HS-5 (cell line): ENCODE measurements at regions not wholly inside any gene's neighbourhood (a gene's known extent, or its start where the extent isn't known, plus 50 kb on each side); places are given as distances from the start of the nearest gene placed in this dataset.
"Not testable (repeated sequence)": the region's sequence is repeated elsewhere in the genome, so short reads cannot be mapped to it uniquely, and the experiment has no call there.

Experiments
- DNase-seq: peaks from one replicate; pipeline ENCODE4 v3.0.0-alpha.2; 2012; ENCODE audit warnings: low read depth

DNA sequence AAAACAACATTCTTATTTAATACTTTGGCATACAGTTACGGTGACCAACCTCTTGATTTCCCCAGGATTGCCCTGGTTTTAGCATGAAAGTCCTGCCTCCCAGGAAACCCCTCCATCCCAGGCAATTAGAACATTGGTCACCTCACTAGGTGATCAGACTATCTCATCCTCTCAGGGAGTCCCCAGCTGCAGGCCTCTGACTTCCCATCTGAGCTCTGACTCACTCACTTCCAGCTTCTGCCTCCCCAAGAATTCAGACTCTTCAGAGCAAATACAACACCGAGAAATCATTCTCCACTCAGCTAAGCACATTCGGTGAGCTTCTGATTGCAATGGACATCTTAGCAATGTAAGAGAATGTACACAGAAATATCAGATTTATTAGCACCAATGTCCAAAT lies 92.4 kb upstream of the HES1 start:
- peak; percentile 53 for DNase-seq

GRCh38 chr3:194045289-194045688 lies 90.7 kb upstream of the HES1 start:
- DNase-seq, result no peak

GRCh38 chr3:194045919-194046318 lies 90.0 kb upstream of the HES1 start:
- DNase-seq, result no peak

DNA sequence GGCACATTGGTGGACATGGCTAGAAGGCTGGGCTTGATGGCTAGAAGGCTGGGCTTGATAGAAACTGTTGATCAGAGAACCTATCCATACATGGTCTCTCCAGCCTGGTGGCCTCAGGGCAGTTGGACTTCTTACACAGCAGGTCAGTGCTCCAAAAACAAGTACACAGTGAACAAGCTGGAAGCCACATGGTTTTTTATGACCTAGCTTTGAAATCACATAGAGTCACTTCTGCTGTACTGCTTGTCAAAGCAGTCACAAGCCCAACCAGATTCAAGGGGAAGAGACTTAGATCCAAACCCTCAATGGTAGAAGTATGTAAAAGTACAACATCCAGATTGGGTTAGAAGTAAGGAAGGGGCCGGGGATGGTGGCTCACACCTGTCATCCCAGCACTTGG lies 89.4 kb upstream of the HES1 start:
- DNase-seq, result no peak

GRCh38 chr3:194046995-194047645 lies 88.8 kb upstream of the HES1 start:
- DNase-seq, result no peak

DNA sequence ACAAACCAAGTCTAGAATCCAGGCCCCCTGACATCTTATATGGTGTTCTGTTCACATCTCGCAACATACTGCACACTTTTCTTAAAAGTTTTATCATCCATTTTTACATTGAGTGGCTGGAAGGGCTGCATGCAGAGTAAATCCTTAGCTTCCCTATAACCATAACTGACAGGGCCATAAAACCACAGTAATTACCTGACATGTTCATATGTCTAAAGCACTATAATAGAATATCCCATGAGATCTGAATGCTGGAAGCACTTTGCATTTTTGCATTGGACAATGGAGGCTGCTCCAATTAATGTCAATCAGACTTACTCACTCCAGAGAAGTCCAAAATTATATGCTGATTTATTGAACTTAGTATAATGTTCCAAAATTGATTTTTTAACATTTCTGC lies 86.6 kb upstream of the HES1 start:
- DNase-seq, result no peak

- DNase-seq, result no peak
Observed at GRCh38 chr3:194050782-194051320, 85.1 kb upstream of the HES1 start.

DNA sequence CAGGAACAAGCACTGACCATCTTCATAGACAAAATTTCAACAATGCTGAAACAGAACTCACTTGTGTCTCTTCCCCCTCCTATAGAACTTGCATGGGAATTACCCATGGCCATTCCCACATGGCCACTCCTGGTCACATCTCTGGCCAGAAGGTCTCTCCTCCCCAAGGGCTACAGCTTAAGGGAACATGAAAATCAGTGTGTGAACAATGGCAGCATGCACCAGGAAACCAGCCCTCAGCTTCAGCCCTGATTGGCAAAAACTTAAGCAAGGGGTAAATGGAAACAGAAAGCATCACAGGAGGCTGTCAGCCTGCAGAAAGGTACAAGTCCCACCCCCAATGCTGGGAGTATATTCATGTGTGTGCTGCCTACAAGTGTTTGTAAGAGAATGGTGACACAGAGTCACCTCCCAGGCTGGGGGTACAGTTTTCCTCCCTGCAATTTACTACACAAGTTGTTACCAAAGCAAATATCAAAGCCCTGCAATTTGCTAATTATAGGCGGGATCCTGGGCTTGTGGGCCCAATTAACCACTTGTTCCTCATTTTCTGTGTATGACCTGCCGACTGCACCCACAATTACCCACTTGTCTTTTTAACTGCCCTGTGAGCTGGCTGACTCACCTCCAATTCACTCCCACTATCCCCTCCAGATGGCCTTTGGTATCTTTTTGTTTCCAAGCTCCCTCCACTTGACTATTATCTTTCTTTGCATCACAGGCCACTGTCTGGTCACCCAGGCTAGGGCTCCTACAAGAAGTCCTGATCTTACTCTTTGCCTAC lies 84.4 kb upstream of the HES1 start:
- no peak for DNase-seq

DNA sequence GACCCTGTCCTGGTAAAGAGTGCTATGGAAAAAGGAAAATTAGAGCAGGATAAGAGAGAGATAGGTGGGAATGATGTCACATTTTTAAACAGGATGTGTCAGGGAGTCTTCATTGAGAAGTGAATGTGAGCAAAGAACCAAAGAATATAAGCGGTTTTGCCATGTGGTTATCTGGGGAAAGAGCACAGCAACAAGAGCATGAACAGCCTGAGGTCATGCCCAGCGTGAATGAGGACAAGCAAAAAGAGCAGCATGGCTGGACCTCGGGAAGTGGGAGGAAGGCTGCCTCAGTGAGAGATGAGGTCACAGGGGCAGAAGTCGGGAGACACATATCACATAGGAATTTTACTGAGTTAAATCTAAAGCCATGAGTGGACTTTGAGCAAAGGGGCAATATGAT lies 82.8 kb upstream of the HES1 start:
- DNase-seq, result no peak

DNA sequence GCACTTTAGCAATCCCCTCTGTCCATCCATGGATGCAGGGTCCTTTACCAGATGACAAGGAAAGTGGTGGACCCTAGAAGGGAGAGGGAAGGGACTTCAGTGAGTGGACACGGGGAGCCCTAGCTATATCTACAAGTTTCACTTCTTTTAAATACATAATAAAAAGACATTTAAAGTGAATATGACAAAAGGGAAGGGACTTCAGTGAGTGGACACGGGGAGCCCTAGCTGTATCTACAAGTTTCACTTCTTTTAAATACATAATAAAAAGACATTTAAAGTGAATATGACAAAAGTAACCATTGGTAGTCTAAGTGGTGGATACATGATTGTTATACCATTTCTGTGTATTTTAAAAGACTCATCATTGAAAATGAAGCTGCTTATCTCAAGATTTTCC lies 81.9 kb upstream of the HES1 start:
- DNase-seq, result no peak

GRCh38 chr3:194054540-194054939 lies 81.4 kb upstream of the HES1 start:
- DNase-seq, result no peak

DNA sequence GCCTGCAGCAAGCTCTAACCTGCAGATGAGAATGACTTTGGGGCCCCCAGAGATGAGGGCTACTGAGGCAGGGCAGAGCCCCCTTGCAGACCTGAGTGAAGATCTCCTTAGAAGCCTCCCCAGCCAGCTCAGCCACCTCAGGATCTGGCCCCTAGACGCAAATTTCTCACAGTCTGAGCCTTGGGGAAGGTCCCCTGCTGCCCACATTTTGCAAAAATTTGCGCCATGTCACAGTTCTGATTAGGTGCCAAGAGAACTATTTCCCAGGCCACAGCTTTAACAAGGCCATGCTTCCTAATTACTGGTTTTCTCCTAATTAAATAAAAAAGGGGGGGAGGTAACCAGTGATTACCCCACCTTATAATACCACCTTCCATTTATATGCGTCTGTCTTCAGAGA lies 81.0 kb upstream of the HES1 start:
- no peak for DNase-seq

DNA sequence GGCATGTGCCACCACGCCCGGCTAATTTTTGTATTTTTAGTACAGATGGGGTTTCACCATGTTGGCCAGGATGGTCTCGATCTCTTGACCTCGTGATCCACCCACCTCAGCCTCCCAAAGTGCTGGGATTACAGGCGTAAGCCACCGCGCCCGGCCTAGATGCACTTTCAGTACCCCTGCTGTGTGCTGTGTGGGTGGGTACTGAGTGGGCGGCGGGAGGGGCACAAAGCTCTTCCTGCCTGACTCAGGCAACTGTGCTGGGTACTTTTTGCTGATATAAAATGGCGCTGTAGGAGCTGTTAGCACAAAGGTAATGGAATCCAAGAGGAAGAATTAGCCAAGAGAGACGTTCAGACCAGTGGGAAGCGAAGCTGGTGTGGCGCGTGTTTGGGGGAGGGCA lies 79.6 kb upstream of the HES1 start:
- DNase-seq, result not testable (repeated sequence)

DNA sequence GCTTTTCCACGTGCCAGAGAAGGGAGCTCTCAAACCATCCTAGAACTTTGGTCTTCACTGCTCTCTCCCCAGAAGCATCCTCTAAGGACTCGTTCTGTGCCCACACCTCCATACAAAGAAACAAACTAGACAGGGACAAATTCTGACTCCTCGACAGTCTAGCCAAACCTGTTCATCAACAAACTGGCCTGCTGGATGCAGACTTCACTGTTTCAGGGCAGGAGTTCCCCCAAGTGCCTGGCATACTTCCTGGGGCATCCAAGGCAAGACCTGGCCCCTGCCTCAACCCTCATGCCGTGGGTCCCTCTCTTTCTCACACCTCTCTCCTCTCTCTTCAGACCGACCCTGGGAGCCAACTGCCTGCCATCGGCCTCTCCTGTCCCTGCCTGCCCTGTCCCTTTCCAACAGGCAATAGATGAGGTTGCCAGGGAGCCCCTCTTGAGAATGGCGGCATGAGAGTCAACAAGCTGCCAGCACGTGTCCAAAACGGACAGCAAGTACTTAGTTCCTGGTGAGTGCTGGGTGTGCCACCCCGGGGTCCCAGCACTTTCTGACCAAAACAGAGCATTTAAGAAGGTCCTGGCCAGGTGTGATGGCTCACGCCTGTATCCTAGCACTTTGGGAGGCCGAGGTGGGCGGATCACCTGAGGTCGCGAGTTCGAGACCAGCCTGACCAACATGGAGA lies 79.1 kb upstream of the HES1 start:
- DNase-seq, result no peak

GRCh38 chr3:194057570-194058188 lies 78.3 kb upstream of the HES1 start:
- DNase-seq, result no peak

DNA sequence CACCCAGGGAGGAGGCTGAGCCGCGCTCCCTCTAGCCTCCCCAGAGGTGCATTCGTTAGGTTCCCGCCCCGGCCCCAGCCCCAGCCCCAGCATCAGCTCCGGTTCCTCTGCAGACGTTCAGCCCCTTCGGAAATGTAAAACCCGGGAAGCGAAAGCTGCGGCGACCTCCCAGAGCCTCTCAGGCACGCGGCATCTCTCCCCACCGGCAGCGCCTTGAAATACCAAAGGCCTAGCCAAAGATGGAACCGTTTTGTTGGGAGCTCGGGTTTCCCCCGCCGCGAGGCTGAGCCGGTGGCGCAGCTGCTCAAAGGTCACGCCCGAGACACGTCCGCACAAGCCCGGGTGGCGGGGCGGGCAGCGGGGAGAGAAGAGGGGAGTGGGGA lies 77.8 kb upstream of the HES1 start:
- no peak for DNase-seq

DNA sequence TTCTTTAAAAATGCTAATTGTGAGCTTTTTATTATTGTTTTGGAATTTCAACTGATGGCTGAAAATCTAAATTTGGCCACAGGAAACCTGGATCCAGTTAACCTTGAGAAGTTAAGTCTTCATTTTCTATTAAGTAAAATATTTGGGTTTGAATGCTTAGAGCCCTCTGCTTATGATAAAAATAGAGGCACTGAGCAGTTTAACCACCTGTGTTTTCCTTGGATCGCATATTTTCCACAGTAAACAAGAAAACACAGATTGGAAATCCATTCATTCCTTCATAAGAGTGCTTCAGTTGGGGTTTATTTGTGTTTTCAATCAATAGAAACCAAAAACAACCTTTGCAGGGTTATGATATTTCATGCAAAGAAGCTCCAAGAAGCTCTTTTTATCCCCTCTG lies 77.2 kb upstream of the HES1 start:
- no peak for DNase-seq

DNA sequence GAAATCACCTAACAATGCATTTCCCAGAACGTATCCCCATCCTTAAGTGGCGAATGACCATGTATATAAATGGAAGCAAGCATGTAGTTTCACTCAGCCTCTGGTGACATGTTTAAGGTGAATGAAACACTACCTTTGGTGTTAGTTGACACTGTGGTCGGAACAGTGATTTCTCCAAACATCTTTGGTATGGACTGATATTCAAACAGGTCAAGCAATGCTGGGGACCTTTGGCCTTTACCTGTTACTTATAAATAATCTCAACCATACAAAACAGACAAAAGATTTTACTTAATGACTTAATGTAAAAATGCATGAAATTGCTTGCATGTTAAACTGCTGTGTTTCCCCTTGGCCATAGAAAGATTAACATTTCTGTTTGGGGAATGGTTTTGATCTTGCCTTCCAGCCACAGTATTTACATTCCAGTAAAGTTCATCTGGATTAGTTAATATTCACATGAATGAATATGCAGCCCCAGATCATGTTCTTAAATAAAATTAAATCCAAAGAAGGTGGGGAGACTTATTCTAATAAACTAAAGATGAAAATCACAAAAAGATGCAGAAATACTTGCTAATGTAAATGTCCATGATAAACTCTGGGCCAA lies 74.4 kb upstream of the HES1 start:
- DNase-seq, result no peak

DNA sequence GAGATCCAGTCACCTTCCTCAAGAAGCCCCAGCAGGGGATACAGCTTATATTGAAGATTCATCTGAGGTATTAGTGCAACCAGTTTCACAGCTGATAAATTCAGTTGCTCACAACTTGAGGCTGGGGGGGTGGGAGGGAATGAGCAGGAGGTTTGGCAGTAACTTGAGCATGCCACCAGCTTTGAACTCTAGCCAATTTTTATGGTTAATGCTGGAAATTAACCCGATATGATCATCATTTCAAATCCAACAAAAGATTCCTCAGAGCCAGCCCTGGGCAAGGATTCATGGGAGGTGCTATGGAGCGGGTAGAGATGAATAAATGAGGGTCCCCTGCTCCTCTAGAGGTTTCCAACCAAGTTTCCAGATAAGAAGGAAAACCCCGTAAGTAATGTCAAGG lies 73.1 kb upstream of the HES1 start:
- no peak for DNase-seq

- no peak for DNase-seq
Observed at GRCh38 chr3:194064380-194065332, 71.3 kb upstream of the HES1 start.

DNA sequence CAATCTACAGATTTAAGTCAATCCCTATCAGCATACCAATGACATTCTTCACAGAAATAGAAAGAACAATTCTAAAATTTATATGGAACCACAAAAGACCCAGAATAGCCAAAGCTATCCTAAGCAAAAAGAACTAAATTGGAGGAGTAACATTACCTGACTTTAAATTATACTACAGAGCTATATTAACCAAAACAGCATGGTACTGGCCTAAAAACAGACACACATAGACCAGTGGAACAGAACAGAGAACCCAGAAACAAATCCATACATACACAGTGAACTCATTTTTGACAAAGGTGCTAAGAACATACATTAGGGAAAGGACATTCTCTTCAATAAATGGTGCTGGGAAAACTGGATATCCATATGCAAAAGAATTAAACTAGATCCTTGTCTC lies 68.6 kb upstream of the HES1 start:
- not testable (repeated sequence) for DNase-seq
